Epithelial cell of prostate (primary cell): ENCODE measurements at regions not wholly inside any gene's neighbourhood (a gene's known extent, or its start where the extent isn't known, plus 50 kb on each side); places are given as distances from the start of the nearest gene placed in this dataset.

Source experiments
- DNase-seq: peaks from one replicate; pipeline ENCODE4 v3.0.0-alpha.2; 2011; ENCODE audit warnings: low read depth, low spot score
- H3K27ac ChIP-seq: fragments of 450-650 bp; 2 replicates; pipeline ENCODE4 v1.5.1; 2017; ENCODE audit warnings: mild to moderate bottlenecking

DNA sequence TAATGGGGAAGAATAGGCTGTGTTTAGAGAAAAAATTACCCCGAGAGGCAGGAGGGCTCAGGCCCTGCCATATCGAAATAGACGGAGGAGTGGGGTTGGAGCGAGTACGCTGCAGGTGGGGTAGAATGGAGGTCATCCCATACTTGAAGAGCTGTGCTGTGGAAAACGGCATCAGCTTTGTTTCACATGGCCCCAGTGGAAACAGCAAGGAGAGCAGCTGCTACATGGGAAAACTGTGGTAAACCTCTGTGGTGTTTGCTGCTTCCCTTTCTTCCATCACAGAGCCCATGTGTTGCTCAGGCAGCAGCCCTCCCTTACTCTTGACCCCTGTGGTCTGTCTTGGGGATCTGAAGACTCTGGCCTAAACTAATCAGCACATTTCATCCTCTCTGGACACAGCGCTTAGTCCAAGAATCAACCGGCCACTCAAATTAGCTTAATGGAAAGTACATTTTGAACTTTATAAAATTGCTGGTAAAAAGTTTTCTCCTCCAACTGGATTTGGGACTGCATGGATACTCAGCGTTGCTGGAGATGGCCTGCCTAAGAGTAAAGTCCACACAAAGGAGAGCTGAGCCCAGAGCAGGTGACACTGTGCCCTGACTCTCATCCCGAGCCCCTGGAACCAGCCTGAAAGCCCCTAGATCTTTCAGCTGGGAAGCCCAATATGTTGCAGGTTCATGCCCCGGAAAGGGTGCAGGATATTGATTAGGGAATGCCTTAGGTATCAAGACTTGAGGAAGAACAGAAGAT is 127.1 kb upstream of the GADD45A start:
- no peak for DNase-seq
- no peak overlapping the region for H3K27ac ChIP-seq

DNA sequence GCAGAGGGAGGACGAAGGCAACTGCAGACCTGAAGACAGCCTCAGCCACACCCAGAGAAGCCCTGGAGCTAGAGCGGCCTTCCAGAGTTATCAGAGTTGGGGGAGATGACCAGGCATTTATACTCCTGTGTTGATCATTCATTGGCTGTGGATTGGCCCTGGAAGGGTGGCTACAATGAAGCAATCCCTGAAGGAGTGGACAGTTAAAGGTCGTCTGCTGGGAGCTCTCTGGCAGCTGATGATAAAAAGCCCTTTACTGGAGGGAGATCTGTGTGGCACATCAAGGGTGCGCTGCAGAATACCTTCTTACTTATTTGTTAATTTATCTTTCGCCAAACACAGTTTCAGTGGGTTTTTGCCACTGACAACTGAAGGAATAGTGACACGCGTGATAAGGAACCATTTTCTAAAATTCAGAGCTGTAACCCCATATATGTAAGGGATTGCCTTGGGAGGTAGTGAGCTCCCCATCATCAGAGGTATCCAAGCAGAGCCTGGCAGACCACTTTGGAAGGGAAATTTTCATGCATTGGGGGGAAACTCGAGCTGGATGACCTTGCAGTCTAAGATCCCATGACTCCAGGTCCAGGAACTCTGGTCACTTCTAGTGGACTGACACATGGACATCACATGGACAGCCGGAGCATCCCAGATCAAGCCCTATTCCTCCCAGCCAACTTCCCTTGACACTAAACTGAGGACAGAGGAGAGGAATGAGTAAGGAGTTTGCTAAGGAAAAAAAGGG is 126.4 kb upstream of the GADD45A start:
- H3K27ac ChIP-seq = peak overlapping the region; percentile 39
- DNase-seq = no peak

DNA sequence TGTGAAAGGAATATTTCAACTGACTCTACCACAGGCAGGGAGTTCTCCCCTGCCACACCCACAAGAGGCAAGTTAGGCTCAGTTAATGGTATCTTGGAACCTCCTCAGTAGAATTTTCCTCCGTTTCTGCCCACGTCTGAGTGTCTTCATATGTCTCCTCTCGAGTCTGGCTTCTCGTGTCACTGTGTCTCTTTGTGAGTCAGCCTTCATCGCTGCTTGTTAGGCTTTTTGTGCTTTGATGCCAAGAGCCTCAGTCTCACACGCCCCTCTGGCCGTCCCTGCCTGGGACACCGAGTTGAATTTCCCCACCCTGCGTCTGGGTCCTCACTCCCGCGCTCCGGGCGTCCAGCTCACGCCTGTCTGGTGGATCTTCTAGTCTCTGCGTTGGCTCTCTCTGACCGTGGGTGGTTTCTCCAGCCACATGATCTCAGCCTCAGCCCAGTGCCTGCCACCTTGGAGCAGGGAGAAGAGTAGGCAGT is 125.7 kb upstream of the GADD45A start:
- DNase-seq = no peak
- H3K27ac ChIP-seq = peak overlapping the region; percentile 39

DNA sequence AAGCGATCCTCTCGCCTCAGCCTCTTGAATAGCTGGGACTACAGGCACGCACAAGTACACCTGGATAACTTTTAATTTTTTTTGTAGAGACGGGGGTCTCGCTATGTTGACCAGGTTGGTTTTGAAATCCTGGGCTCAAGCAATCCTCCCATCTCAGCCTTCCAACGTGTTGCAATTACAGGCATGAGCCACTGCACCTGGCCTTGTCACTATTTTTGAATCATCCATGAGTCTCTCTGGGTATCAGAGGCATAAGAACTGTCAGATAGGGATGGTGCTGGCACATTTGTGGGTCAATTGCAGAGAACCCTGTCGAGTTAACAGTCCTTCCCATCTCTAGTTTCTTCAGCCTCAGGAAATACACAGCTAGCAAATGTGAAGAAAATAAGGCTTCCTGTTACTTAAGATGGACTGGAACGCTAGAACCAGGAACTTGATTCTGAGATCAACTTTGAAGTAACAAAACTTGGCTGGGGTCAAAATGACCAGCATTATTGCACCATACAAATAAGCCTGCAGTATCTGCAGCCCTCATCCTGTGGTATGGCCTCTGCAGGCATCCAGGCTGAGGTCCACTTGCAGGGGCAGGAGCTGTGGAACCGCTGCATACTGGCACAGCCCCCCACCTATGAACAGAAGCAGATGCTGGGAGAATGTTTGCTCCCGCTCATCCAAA is 124.3 kb upstream of the GADD45A start:
- no peak overlapping the region for H3K27ac ChIP-seq
- no peak for DNase-seq

DNA sequence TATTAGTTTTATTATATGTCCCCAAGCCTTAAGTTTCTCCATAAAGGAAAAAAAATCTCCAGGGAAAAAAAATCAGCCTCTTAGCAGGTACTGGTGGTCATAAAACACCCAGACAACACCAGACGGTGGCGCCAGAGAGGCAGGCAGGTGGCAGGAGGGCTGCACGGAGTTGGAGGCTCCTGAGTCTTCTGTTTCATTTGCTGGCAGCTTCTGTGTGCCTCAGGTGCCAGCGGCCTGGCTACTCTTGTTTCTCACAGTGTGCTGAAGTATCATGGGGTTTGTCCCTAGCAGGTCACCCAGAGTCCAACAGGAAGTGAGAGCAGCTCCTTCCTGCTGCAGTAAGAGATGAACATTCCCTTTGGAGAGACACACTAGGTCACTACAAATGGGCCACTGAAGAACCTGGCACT is 123.3 kb upstream of the GADD45A start:
- DNase-seq = peak; percentile 84
- peak overlapping the region; percentile 41 for H3K27ac ChIP-seq

DNA sequence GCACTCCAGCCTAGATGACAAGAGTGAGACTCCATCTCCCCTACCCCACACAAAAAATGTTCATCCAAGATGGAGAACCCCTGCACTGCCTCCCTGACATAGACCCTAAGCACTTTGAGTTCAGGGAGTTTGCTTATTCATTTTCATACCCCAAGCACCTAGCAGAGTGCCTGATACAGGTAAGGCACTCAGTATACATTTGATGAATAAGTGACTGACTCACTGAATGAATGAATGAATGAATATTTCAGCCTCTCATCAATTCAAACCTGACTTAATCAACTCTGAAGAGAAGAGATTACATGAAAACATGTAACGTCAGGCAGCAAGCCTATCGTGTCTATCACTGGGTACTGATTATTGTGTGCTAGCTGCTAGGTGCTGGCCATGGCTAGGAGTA is 121.3 kb upstream of the GADD45A start:
- DNase-seq = no peak
- H3K27ac ChIP-seq = peak overlapping the region; percentile 40

DNA sequence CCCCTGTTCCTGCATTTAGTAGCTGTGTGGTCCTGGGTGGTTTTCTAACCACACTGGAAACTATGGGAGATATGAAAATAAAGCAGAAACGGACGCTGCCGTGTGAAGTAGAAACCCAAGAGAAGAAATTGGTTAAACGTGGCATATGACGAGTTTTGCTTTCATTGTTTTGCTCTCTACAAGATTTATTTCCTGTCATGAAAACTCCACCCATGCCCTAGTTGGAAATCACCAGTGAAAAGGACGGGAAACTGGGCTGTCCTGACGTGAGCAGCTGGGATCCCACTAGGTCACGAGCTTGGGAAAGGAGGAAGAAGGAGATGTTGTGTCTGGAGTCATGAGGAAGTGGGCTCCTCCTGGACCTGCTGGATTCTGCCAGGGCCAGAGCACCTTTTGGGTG is 120.8 kb upstream of the GADD45A start:
- peak overlapping the region; percentile 40 for H3K27ac ChIP-seq
- DNase-seq = no peak

DNA sequence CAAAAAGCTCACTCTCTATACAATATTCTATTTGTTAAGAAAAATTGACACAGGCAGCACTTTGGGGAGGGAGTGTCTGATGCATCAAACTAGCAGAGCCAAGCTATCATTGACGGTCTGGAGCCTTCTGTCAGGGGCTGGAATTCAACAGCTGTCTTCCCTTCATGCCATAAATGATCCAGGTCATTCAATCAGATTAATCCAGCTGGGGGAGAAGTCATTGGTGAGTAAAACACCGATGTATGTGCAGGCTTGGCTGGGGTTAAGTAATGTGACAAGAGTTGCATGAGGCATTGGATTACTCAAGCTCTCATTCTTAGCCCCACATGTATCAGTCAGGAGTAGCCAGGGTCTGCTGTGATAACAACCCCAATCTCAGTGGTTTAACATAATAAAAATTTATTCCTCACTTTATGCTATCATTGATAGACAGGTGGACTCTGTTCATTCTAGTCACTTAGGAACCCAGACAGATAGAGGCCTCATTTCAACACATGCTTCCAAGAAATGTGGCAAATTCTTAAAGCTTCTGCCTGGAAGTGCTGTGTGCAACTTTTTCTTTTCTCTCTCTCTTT is 118.1 kb upstream of the GADD45A start:
- H3K27ac ChIP-seq = peak overlapping the region; percentile 11
- DNase-seq = no peak

DNA sequence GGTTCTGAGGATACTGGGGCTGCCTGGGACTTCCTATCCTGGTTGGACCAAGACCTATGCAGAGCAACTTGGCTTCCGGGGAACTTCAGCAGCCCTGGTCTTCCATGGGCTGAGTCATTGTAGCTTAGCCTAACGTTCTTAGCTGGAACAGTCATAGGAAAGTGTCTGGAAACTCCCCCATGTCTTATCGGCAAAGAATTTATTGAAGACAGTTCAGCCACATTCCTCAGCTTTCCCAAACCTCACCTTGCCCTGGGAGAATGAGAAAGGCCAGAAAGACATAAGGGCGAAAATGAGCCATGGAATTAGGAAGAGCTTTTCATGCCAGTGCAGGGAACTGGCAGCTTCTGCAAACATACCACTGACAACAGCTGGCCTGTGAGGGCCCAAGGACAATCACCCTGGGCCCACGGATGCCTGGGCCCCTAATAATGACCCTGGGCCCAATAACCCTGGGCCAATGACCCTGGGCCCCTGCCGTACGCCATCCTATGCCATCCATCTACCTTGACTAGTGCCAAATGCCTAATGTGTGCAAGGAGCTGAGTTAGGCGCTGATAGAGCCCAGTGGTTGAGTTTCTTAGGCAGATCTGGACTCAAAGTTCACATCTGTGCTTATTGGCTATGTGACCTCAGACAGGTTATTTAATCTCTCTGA is 114.4 kb upstream of the GADD45A start:
- peak; percentile 98 for DNase-seq
- H3K27ac ChIP-seq = peak overlapping the region; percentile 97

DNA sequence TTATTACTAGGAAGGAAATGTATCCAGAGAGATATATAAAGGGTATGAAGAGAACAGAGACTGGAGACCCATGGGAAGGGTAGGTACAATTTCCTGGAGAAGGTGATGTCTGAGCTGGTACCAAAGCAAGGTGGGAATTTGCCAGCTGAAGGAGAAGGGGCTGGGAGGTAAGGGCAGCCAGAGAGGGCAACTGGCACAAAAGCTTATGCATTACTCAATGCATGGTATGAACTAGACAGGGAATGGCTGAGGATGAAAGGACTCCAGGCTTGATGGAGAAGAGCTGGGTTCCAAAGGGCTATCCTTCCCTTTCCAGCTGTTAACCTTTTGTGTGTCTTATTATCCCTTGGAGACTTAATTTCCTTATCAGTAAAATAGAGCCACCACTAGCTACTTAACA is 113.6 kb upstream of the GADD45A start:
- DNase-seq = no peak
- H3K27ac ChIP-seq = peak overlapping the region; percentile 97

DNA sequence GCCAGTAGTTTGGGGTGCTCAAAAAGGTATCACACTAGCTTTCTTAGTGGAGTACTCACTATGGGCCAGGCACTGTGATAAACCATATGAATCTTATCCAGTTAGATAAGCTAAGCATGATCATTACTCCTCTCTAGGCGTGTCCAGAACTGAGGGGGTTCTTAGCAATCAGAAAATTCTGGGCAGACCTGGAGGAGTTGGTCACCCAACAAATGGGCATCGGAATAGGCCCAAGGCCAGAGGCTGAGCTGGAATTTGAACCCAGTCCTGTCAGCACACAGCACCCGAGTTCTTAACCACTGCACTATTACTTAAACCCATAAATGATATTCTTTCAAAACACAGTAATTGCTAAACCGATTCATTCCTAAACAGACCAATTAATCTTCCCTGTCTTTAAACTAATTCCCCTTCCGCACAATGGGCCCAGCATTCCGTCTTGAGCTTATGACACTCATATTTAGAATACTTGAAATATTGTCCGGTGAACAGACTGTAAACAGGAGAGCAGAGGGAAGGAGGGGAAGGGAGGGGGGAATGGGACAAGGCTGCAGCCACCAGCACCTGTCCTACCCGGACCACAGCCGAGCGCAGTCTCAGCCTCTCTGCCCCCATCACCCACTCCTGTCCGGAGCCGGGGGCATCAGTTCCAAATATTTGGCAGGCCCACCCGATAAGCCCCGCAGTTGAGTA is 113.0 kb upstream of the GADD45A start:
- peak overlapping the region; percentile 97 for H3K27ac ChIP-seq
- DNase-seq = no peak

DNA sequence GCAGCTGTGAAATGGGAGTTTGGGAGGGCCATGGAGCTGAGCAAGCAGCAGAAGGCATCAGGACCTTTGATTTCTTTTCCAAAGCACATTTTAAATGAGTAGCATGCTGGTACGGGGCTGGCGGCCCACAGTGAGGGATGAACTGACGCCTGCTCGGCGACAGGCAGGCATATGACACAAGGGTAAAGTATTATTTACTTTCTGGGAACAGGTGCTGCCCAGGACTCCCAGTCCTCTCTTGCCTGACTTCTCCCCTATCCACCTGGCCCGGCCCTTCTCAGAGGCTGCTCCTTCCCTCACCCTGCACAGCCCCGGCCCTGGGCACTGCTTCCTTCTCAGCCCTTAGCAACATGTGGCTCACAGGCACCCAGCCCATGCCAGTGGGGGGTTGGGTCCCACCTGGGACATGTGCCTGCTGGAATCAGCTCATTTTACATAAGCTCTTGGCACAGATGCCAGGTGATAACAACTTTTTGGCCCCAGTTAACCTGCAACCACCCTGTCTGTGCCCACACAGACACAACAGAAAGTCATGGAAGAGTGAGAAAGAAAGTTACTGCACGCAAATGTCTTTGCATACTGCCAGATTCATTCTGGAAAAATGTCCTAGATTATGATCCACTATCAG is 112.3 kb upstream of the GADD45A start:
- peak overlapping the region; percentile 97 for H3K27ac ChIP-seq
- DNase-seq = peak; percentile 98

DNA sequence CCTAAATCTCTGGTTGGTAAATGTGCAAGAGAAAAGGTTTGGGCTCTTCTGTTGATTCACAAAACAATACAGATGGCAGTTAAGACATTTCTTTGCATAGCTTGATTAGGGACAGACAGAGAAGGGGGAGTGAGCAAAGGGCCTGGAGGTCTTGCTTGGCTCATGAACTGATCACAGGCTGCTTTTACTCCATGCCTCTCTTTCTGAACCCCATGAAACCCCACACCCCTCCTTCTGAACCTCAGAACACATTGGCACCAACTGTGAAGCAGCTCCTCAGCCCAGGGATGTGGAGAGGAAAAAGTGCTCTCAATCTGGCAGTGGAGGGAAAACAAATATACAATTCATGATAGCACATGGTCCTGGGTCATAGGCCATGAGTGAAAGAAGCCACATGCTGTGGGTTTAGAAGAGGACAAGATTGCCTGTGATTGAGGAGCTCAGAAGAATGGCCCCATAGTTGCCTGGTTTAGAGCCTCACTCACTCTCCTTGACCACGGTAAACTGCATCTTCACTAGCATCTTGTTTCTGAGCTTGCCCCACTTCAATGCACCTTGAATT is 111.6 kb upstream of the GADD45A start:
- no peak for DNase-seq
- peak overlapping the region; percentile 97 for H3K27ac ChIP-seq

DNA sequence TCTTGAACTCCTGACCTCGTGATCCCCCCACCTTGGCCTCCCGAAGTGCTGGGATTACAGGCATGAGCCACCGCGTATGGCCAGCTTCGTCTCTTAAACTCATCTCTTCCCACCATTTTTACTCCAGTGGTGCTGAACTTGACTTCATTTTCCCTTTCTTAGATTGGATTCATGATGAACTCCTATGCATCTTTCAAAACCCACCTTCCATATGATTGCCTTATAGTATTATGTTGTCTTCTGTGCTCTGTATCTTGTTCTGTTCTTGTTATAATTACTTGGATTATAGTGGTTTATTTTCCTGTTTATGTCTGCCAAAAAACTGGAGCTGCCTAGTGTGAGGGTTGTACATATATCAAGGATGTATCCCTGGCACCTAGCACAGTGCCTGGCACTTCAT is 110.8 kb upstream of the GADD45A start:
- DNase-seq = no peak
- peak overlapping the region; percentile 97 for H3K27ac ChIP-seq

DNA sequence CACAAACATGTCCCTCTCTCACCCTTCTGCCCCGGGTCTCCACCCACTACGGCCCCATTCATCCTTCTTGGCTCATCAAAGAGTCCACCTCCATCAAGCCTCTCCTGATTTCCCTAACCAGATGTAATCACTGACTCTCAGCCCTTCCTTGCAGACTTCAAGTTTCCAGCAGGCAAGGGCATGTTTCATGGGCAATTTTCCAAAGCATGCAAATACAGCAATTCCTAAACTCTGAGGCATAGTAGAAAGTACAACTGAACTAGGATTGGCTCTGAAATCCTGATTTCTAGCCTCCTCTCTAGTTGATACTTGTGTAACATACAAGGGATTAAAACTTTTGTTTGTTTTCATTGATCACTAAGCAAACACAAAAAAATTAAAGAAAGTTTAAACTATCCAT is 109.1 kb upstream of the GADD45A start:
- peak overlapping the region; percentile 97 for H3K27ac ChIP-seq
- DNase-seq = peak; percentile 100

DNA sequence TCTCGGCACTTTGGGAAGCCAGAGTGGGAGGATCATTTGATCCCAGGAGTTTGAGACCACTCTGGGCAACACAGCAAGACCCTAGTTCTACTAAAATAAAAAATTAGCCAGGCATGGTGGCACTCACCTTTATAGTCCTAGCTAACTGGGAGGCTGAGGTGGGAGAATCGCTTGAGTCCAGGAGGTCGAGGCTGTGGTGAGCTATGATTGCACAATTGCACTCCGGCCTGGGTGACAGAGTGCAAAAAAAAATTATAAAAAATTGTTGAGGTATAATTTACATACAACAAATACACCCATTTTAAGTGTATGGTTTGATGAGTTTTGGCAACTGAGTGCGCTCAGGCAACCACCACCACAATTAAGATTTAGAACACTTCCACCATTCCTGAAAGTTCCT is 108.5 kb upstream of the GADD45A start:
- no peak for DNase-seq
- peak overlapping the region; percentile 97 for H3K27ac ChIP-seq

DNA sequence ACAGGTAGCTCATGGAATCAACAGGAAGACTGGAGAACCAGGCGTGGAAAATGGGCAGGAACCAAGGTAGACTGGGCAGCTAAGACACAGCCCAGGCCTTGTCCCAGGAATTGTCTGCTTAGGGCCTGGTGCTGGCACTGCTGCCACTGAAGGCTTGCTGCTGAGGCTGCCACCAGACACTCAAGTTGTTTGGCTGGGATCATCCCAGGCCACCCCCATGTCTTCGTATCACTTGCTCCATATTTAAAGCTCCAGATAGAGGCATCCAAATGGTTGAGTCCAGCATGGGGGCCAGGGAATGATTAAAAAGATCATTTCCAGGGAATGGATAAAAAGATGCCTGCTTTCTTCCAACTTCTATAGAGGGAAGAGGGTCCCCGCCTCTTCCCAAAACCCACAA is 107.4 kb upstream of the GADD45A start:
- no peak overlapping the region for H3K27ac ChIP-seq

DNA sequence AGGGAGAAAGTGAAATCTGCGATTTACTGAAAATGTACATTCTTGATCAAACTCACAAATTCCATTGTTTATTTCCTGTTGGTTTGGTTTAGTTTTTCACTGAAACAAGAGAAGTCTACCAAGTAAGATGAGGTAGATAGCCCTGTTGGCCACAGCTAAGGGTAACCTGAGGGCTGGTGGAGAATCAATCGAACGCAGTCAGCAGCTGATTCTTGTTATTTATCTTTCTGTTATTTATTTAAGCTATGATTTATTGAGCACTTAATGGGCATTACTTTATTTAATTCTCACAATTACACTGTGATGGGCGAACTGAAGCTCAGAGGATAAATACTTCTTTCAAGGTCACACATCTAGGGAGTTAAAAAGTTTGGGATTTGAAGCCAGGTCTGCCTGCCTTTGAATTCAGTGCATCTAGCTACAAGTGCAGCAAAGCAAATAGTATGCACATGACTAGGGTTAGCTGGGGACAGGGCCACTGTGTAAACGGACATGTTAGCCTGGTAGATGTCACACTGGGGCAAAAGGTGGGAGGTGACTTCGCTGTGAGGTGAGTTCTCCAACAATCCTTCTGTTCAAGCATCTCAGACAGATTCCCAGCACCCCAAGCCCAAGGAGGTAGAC is 106.5 kb upstream of the GADD45A start:
- no peak for DNase-seq
- no peak overlapping the region for H3K27ac ChIP-seq

More for the DNA sequence above, 107.4 kb upstream of the GADD45A start:
- DNase-seq = no peak
